ENCODE measurements at regions not wholly inside any gene's neighbourhood (a gene's known extent, or its start where the extent isn't known, plus 50 kb on each side); places are given as distances from the start of the nearest gene placed in this dataset.

DNA sequence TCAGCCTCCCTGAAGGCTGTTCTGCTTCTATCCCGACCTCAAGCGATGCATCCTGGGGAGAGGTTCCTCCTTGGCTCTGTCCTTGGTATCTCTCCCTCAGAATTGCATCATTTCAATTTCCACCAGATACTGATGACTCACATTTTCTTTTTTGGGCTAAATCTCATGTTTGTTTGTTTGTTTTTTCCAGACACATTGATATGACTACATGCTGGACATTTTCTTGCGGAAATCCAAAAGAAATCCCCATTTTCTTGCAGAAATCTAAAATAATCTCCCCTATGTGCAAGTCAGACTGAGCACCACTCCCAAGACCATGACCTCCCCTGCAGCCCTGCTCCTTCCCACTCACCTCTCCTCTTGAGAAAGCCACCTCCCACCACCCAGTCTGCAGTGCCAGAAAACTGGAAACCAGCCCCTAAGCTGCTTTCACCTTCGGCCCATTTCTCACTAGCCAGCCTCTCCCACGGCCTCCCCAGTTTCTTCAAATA lies 260.2 kb upstream of the PRKCQ start:
- TF ChIP-seq CTBP1 (IDR thresholded peaks at IDR 0.05; ENCODE audit: borderline replicate concordance): no peak
- TF ChIP-seq L3MBTL2 (conservative IDR thresholded peaks at IDR 0.05): no peak
- TF ChIP-seq BHLHE40 (IDR thresholded peaks at IDR 0.05; ENCODE audit: borderline replicate concordance): no peak
- TF ChIP-seq, protein P1, sequence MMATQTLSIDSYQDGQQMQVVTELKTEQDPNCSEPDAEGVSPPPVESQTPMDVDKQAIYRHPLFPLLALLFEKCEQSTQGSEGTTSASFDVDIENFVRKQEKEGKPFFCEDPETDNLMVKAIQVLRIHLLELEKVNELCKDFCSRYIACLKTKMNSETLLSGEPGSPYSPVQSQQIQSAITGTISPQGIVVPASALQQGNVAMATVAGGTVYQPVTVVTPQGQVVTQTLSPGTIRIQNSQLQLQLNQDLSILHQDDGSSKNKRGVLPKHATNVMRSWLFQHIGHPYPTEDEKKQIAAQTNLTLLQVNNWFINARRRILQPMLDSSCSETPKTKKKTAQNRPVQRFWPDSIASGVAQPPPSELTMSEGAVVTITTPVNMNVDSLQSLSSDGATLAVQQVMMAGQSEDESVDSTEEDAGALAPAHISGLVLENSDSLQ (IDR thresholded peaks at IDR 0.05): no peak
- no peak for TF ChIP-seq FOXK2 (IDR thresholded peaks at IDR 0.05)
- TF ChIP-seq ZNF384 (IDR thresholded peaks at IDR 0.05): no peak
- TF ChIP-seq SP1 (IDR thresholded peaks at IDR 0.05): no peak
- no peak for TF ChIP-seq SUZ12 (IDR thresholded peaks at IDR 0.05)

Data from HEK293T (cell line).